ENCODE measurements at regions not wholly inside any gene's neighbourhood (a gene's known extent, or its start where the extent isn't known, plus 50 kb on each side); places are given as distances from the start of the nearest gene placed in this dataset.

- no peak for TF ChIP-seq CTCF (IDR thresholded peaks at IDR 0.05)
- TF ChIP-seq EP300 (IDR thresholded peaks at IDR 0.05) = no peak
- TF ChIP-seq POLR2A (IDR thresholded peaks at IDR 0.05) = no peak
- TF ChIP-seq POLR2AphosphoS5 (IDR thresholded peaks at IDR 0.05) = no peak
- H3K36me3 ChIP-seq = no peaks in the 10 kb centered on the region
- H3K4me1 ChIP-seq = no peaks in the 10 kb centered on the region
- WGBS, 5 donors = 49 to 68% (median 56%) methylated on average over 9 of the region's 9 CpGs
- intact Hi-C loops (cut with DNase I; ENCODE audit: low total_unique reads) = no loop called here
- no peaks in the 10 kb centered on the region for H3K9me3 ChIP-seq
- no peaks in the 10 kb centered on the region for H3K27me3 ChIP-seq
- no peak overlapping the region for H3K27ac ChIP-seq
- no peak overlapping the region for H3K4me3 ChIP-seq
- DNase-seq = no peak
Observed at GRCh38 chr18:57253903-57254302, 98.5 kb upstream of the ST8SIA3 start.

GRCh38 chr18:57258131-57258777 lies 94.1 kb upstream of the ST8SIA3 start:
- WGBS, 5 donors = 58 to 66% (median 64%) methylated on average over 6 of the region's 6 CpGs

GRCh38 chr18:57267368-57267925 lies 84.9 kb upstream of the ST8SIA3 start:
- Histone ChIP-seq H3K4me1 (no peaks in the 10 kb centered on the region), H3K36me3 (no peaks in the 10 kb centered on the region), H3K27me3 (no peaks in the 10 kb centered on the region), H3K4me3 (no peak overlapping the region), H3K9me3 (no peaks in the 10 kb centered on the region), H3K27ac (no peak overlapping the region)
- no peak for DNase-seq
- TF ChIP-seq POLR2A (IDR thresholded peaks at IDR 0.05) (no peak), CTCF (IDR thresholded peaks at IDR 0.05) (no peak), POLR2AphosphoS5 (IDR thresholded peaks at IDR 0.05) (no peak), EP300 (IDR thresholded peaks at IDR 0.05) (no peak)
- intact Hi-C loops (cut with DNase I; ENCODE audit: low total_unique reads) = no loop called here
- WGBS, 5 donors = 31 to 43% (median 34%) methylated on average over 4 of the region's 4 CpGs

More at GRCh38 chr18:57258131-57258777, 94.1 kb upstream of the ST8SIA3 start:
- intact Hi-C loops (cut with DNase I; ENCODE audit: low total_unique reads) = no loop called here
- TF ChIP-seq CTCF (IDR thresholded peaks at IDR 0.05) (no peak), POLR2AphosphoS5 (IDR thresholded peaks at IDR 0.05) (no peak)
- Histone ChIP-seq H3K36me3 (no peaks in the 10 kb centered on the region), H3K4me1 (no peaks in the 10 kb centered on the region), H3K27ac (no peak overlapping the region), H3K4me3 (no peak overlapping the region), H3K27me3 (no peaks in the 10 kb centered on the region), H3K9me3 (no peaks in the 10 kb centered on the region)
- DNase-seq = no peak

GRCh38 chr18:57269756-57270155 lies 82.6 kb upstream of the ST8SIA3 start:
- no peaks in the 10 kb centered on the region for H3K36me3 ChIP-seq
- no peaks in the 10 kb centered on the region for H3K27me3 ChIP-seq
- intact Hi-C loops (cut with DNase I; ENCODE audit: low total_unique reads) = no loop called here
- H3K27ac ChIP-seq = no peak overlapping the region
- no peak overlapping the region for H3K4me3 ChIP-seq
- 63 to 81% (median 67%) methylated on average over 3 of the region's 3 CpGs for WGBS, 5 donors
- no peaks in the 10 kb centered on the region for H3K9me3 ChIP-seq
- DNase-seq = no peak
- peaks cover 0 to 8% (median 0%) of the 10 kb centered on the region in 4 donors for H3K4me1 ChIP-seq
- TF ChIP-seq POLR2AphosphoS5 (IDR thresholded peaks at IDR 0.05) (no peak), POLR2A (IDR thresholded peaks at IDR 0.05) (no peak), EP300 (IDR thresholded peaks at IDR 0.05) (no peak), CTCF (IDR thresholded peaks at IDR 0.05) (no peak)
